CD4-positive, alpha-beta T cell treated with Interleukin-4 for 4 hours (primary cell): ENCODE measurements at regions not wholly inside any gene's neighbourhood (a gene's known extent, or its start where the extent isn't known, plus 50 kb on each side); places are given as distances from the start of the nearest gene placed in this dataset.
A peak's percentile ranks its signal among the peaks of the same experiment; 100 is the strongest.
"Not testable (repeated sequence)": the region's sequence is repeated elsewhere in the genome, so short reads cannot be mapped to it uniquely, and the experiment has no call there.

Experiments used
- DNase-seq: peaks from one replicate; pipeline ENCODE4 v3.0.0-alpha.2; 2020

- DNase-seq = no peak
Observed at GRCh38 chr12:102344691-102345090, 135.7 kb downstream of the IGF1 start.

GRCh38 chr12:102343361-102344121 is 136.8 kb downstream of the IGF1 start:
- DNase-seq = no peak

GRCh38 chr12:102342281-102343006 is 137.9 kb downstream of the IGF1 start:
- no peak for DNase-seq

GRCh38 chr12:102334765-102335164 is 137.1 kb upstream of the PMCH start:
- no peak for DNase-seq

- no peak for DNase-seq
Observed at GRCh38 chr12:102331419-102331818, 133.8 kb upstream of the PMCH start.

- DNase-seq = no peak
Observed at GRCh38 chr12:102329883-102330282, 132.2 kb upstream of the PMCH start.

GRCh38 chr12:102326982-102327381 is 129.3 kb upstream of the PMCH start:
- no peak for DNase-seq

GRCh38 chr12:102325108-102325507 is 127.5 kb upstream of the PMCH start:
- DNase-seq = not testable (repeated sequence)

GRCh38 chr12:102323799-102324198 is 126.2 kb upstream of the PMCH start:
- no peak for DNase-seq

- DNase-seq = no peak
Observed at GRCh38 chr12:102322254-102322653, 124.6 kb upstream of the PMCH start.

GRCh38 chr12:102321305-102322082 is 123.9 kb upstream of the PMCH start:
- DNase-seq = no peak

GRCh38 chr12:102317155-102317554 is 119.5 kb upstream of the PMCH start:
- no peak for DNase-seq

- no peak for DNase-seq
Observed at GRCh38 chr12:102316723-102317122, 119.1 kb upstream of the PMCH start.

GRCh38 chr12:102314821-102315220 is 117.2 kb upstream of the PMCH start:
- no peak for DNase-seq

- DNase-seq = not testable (repeated sequence)
Observed at GRCh38 chr12:102313116-102313971, 115.7 kb upstream of the PMCH start.

- no peak for DNase-seq
Observed at GRCh38 chr12:102305486-102305885, 107.9 kb upstream of the PMCH start.

GRCh38 chr12:102304667-102305066 is 107.0 kb upstream of the PMCH start:
- DNase-seq = not testable (repeated sequence)

GRCh38 chr12:102302553-102302952 is 104.9 kb upstream of the PMCH start:
- no peak for DNase-seq

- no peak for DNase-seq
Observed at GRCh38 chr12:102301547-102301946, 103.9 kb upstream of the PMCH start.

GRCh38 chr12:102300824-102301461 is 103.3 kb upstream of the PMCH start:
- peak; percentile 13 for DNase-seq

GRCh38 chr12:102299731-102300130 is 102.1 kb upstream of the PMCH start:
- DNase-seq = no peak

- no peak for DNase-seq
Observed at GRCh38 chr12:102298022-102298421, 100.4 kb upstream of the PMCH start.
